IMR-90 (cell line): ENCODE measurements at regions not wholly inside any gene's neighbourhood (a gene's known extent, or its start where the extent isn't known, plus 50 kb on each side); places are given as distances from the start of the nearest gene placed in this dataset.

Experiments
- ATAC-seq: fragments of 200-7000 bp; cut with Tn5 transposase; 2 replicates; pipeline ENCODE4 v1.9.1; 2020; ENCODE audit warnings: low read depth, mild to moderate bottlenecking, moderate library complexity
- BruUV-seq: library from RNA; stranded (reverse); fragments of 400-500 nt; replicated peaks from 2 replicates; lab custom pipeline; 2021; lab: Mats Ljungman, UMichigan
- CTCF ChIA-PET: fragments of 300-600 bp; formaldehyde crosslinking; extraction: SDS; loops from one replicate; lab custom pipeline; 2021; ENCODE audit warnings: antibody characterized with exemption; lab: Yijun Ruan, JAX
- POLR2A ChIA-PET: fragments of 300-600 bp; sonication (Branson Sonifier 250); formaldehyde crosslinking; loops from one replicate; lab custom pipeline; 2022; ENCODE audit warnings: antibody characterized with exemption; ENCODE audit not compliant: unreplicated experiment; lab: Charles Lee
- DNase-seq: peaks from one replicate; pipeline ENCODE4 v3.0.0; 2013
- H2AFZ ChIP-seq: replicated peaks from 2 replicates; pipeline ENCODE3; 2013; ENCODE audit warnings: low read length, mild to moderate bottlenecking; ENCODE audit not compliant: poor library complexity
- H2AK5ac ChIP-seq: 2 replicates; pipeline ENCODE4 v1.6.1; 2013; ENCODE audit warnings: low read depth, low read length, inconsistent platforms
- H2AK9ac ChIP-seq: replicated peaks from 2 replicates; pipeline ENCODE3; 2013; ENCODE audit warnings: mild to moderate bottlenecking, low read depth, low read length, moderate library complexity; ENCODE audit not compliant: poor library complexity
- H2BK120ac ChIP-seq: 2 replicates; pipeline ENCODE4 v1.6.1; 2013; ENCODE audit warnings: low read depth, low read length, inconsistent platforms
- H2BK15ac ChIP-seq: 3 replicates; pipeline ENCODE4 v1.6.1; 2013; ENCODE audit warnings: low read depth, low read length, inconsistent platforms
- H2BK20ac ChIP-seq: 2 replicates; pipeline ENCODE4 v1.6.1; 2013; ENCODE audit warnings: low read depth, mild to moderate bottlenecking, inconsistent platforms, low read length, moderate library complexity
- H2BK5ac ChIP-seq: 2 replicates; pipeline ENCODE4 v1.6.1; 2013; ENCODE audit warnings: mild to moderate bottlenecking, low read depth, low read length, inconsistent platforms; ENCODE audit not compliant: poor library complexity, severe bottlenecking
- H3K14ac ChIP-seq: replicated peaks from 2 replicates; pipeline ENCODE4 v1.6.1; 2013; ENCODE audit warnings: low read depth, low read length, inconsistent platforms
- H3K18ac ChIP-seq: 2 replicates; pipeline ENCODE4 v1.6.1; 2013; ENCODE audit warnings: low read depth, low read length, control low read depth
- H3K23ac ChIP-seq: 2 replicates; pipeline ENCODE4 v1.6.1; 2013; ENCODE audit warnings: low read depth, low read length, inconsistent platforms
- H3K27ac ChIP-seq: 2 replicates; pipeline ENCODE4 v1.5.1; 2013; ENCODE audit warnings: mild to moderate bottlenecking, control low read depth, low read length; ENCODE audit not compliant: insufficient read depth
- H3K27me3 ChIP-seq: 2 replicates; pipeline ENCODE4 v1.6.1; 2013; ENCODE audit warnings: low read length; ENCODE audit not compliant: control insufficient read depth, insufficient read depth
- H3K36me3 ChIP-seq: 2 replicates; pipeline ENCODE4 v1.6.1; 2013; ENCODE audit warnings: low read length, mixed read lengths; ENCODE audit not compliant: control insufficient read depth, insufficient read depth
- H3K4ac ChIP-seq: 2 replicates; pipeline ENCODE4 v1.6.1; 2013; ENCODE audit warnings: low read depth, low read length, inconsistent platforms
- H3K4me1 ChIP-seq: 2 replicates; pipeline ENCODE4 v1.6.1; 2013; ENCODE audit warnings: low read length, mixed read lengths; ENCODE audit not compliant: control insufficient read depth, insufficient read depth
- H3K4me2 ChIP-seq: 2 replicates; pipeline ENCODE4 v1.6.1; 2013; ENCODE audit warnings: low read depth, mild to moderate bottlenecking, control low read depth, low read length, moderate library complexity
- H3K4me3 ChIP-seq: 2 replicates; pipeline ENCODE4 v1.5.1; 2013; ENCODE audit warnings: low read depth, mild to moderate bottlenecking, control low read depth, low read length, moderate library complexity; ENCODE audit not compliant: insufficient read depth
- H3K56ac ChIP-seq: 2 replicates; pipeline ENCODE4 v1.6.1; 2013; ENCODE audit warnings: low read length, inconsistent platforms; ENCODE audit not compliant: insufficient read depth; ENCODE audit errors: extremely low read depth
- H3K79me1 ChIP-seq, 2 experiments: 2 replicates each; pipeline ENCODE4 v1.6.1; 2013; ENCODE audit warnings: low read length in 2 of 2, inconsistent platforms in 1 of 2, low read depth in 1 of 2
- H3K9ac ChIP-seq: 2 replicates; pipeline ENCODE4 v1.6.1; 2013; ENCODE audit warnings: low read depth, low read length, control low read depth
- H3K9me1 ChIP-seq: 2 replicates; pipeline ENCODE4 v1.6.1; 2013; ENCODE audit warnings: low read length, inconsistent platforms; ENCODE audit not compliant: insufficient read depth
- H3K9me3 ChIP-seq: 2 replicates; pipeline ENCODE4 v1.6.1; 2013; ENCODE audit warnings: low read length; ENCODE audit not compliant: control insufficient read depth, insufficient read depth
- H4K20me1 ChIP-seq: 2 replicates; pipeline ENCODE4 v1.6.1; 2013; ENCODE audit warnings: low read length, inconsistent platforms; ENCODE audit not compliant: insufficient read depth
- H4K5ac ChIP-seq: 2 replicates; pipeline ENCODE4 v1.6.1; 2013; ENCODE audit warnings: mild to moderate bottlenecking, low read depth, low read length, control low read depth
- H4K8ac ChIP-seq, 2 experiments: 2 replicates each; pipeline ENCODE4 v1.6.1; 2013; ENCODE audit warnings: low read depth in 2 of 2, low read length in 2 of 2, control low read depth in 1 of 2, inconsistent platforms in 1 of 2
- H4K91ac ChIP-seq: 2 replicates; pipeline ENCODE4 v1.6.1; 2013; ENCODE audit warnings: low read depth, low read length, inconsistent platforms; ENCODE audit not compliant: insufficient read depth
- BHLHE40 ChIP-seq: fragments of 150-350 bp; IDR thresholded peaks from 2 replicates; pipeline ENCODE4 v1.6.1; 2016; ENCODE audit warnings: mild to moderate bottlenecking, low read depth, low read length
- MAFK ChIP-seq: IDR thresholded peaks from 2 replicates; pipeline ENCODE4 v1.6.1; 2012; ENCODE audit warnings: low read depth, low read length, improper control_type of control experiment
- RAD21 ChIP-seq: IDR thresholded peaks from 2 replicates; pipeline ENCODE4 v1.6.1; 2012; ENCODE audit warnings: low read length, improper control_type of control experiment
- dilution Hi-C: fragments of 300-500 bp; cut with HindIII; formaldehyde crosslinking; loops from one replicate; pipeline ENCODE4 v1.14.3; 2018; ENCODE audit warnings: low sequenced_read_pairs; ENCODE audit not compliant: unreplicated experiment
- in situ Hi-C: fragments of 300-500 bp; cut with MboI; formaldehyde crosslinking; loops from 3 replicates; pipeline ENCODE4 v1.14.3; 2019; ENCODE audit warnings: low sequenced_read_pairs, inconsistent platforms, mixed read lengths
- intact Hi-C: fragments of 100-400 bp; cut with micrococcal nuclease; formaldehyde crosslinking; loops from 2 replicates; pipeline ENCODE4 v1.10.0; 2022

GRCh38 chr21:28144089-28144488, 848.6 kb downstream of the LTN1 start:
- ChIA-PET POLR2A (no interaction called here), CTCF (no interaction called here)
- Histone ChIP-seq H4K20me1 (no peaks in the 10 kb centered on the region), H3K9ac (no peak overlapping the region), H2AFZ (no peak overlapping the region), H2AK9ac (no peak overlapping the region), H2BK5ac (peak overlapping the region; percentile 91), H3K36me3 (no peaks in the 10 kb centered on the region), H2BK120ac (no peak overlapping the region), H3K4ac (no peak overlapping the region), H3K4me2 (no peak overlapping the region), H3K9me3 (peaks cover 2% of the 10 kb centered on the region), H3K56ac (no peak overlapping the region), H3K9me1 (no peaks in the 10 kb centered on the region; the same call in 1 of the 2 replicates), H3K18ac (no peak overlapping the region), H4K91ac (no peak overlapping the region), H2BK20ac (no peak overlapping the region), H3K27ac (peak overlapping the region; percentile 31; the same call in 1 of the 2 replicates), H3K4me1 (peaks cover 10% of the 10 kb centered on the region), H3K14ac (no peak overlapping the region), H3K23ac (no peak overlapping the region), H2BK15ac (no peak overlapping the region), H2AK5ac (no peak overlapping the region), H3K79me1 (no peaks in the 10 kb centered on the region), H3K4me3 (no peak overlapping the region), H3K27me3 (no peaks in the 10 kb centered on the region), H4K5ac (no peak overlapping the region), H4K8ac (no peak overlapping the region)
- TF ChIP-seq MAFK (no peak), RAD21 (no peak), BHLHE40 (no peak)
- no TSS peak for BruUV-seq
- ATAC-seq (no peak), DNase-seq (no peak)
- dilution Hi-C loops (no loop called here), intact Hi-C loops (loop anchor here (5.0 kb wide), 1 partner anchor 193 kb away; no protein-coding TSS in a partner anchor), in situ Hi-C loops (no loop called here)
